Nephron (organoid): ENCODE measurements at regions not wholly inside any gene's neighbourhood (a gene's known extent, or its start where the extent isn't known, plus 50 kb on each side); places are given as distances from the start of the nearest gene placed in this dataset.

Source experiments
- H3K27ac Mint-ChIP-seq, 3 experiments: 2 replicates each; pipeline ENCODE4 v1.8.0; 2020; ENCODE audit warnings: mixed read lengths in 3 of 3, mild to moderate bottlenecking in 2 of 3, moderate library complexity in 1 of 3
- H3K27me3 Mint-ChIP-seq: 2 replicates; pipeline ENCODE4 v1.8.0; 2021; ENCODE audit warnings: low read depth, mild to moderate bottlenecking, moderate library complexity, mixed read lengths
- H3K36me3 Mint-ChIP-seq: 2 replicates; pipeline ENCODE4 v1.8.0; 2020; ENCODE audit warnings: low read depth, mixed read lengths
- H3K4me1 Mint-ChIP-seq: 2 replicates; pipeline ENCODE4 v1.8.0; 2020; ENCODE audit warnings: mixed read lengths
- H3K4me3 Mint-ChIP-seq, 3 experiments: 2 replicates each; pipeline ENCODE4 v1.8.0; 2020; ENCODE audit warnings: mild to moderate bottlenecking in 3 of 3, mixed read lengths in 3 of 3, moderate library complexity in 2 of 3
- H3K9me3 Mint-ChIP-seq: 2 replicates; pipeline ENCODE4 v1.8.0; 2020; ENCODE audit warnings: mixed read lengths
- CTCF ChIP-seq, 3 experiments: fragments of 200-600 bp; sonication (generic); IDR thresholded peaks; one replicate each; pipeline ENCODE4 v1.5.0; 2021; ENCODE audit warnings: antibody characterized with exemption in 3 of 3; ENCODE audit not compliant: unreplicated experiment in 3 of 3

GRCh38 chr13:78852709-78853108 is 193.8 kb upstream of the OBI1 start:
- H3K27me3 Mint-ChIP-seq, result no peaks in the 10 kb centered on the region

DNA sequence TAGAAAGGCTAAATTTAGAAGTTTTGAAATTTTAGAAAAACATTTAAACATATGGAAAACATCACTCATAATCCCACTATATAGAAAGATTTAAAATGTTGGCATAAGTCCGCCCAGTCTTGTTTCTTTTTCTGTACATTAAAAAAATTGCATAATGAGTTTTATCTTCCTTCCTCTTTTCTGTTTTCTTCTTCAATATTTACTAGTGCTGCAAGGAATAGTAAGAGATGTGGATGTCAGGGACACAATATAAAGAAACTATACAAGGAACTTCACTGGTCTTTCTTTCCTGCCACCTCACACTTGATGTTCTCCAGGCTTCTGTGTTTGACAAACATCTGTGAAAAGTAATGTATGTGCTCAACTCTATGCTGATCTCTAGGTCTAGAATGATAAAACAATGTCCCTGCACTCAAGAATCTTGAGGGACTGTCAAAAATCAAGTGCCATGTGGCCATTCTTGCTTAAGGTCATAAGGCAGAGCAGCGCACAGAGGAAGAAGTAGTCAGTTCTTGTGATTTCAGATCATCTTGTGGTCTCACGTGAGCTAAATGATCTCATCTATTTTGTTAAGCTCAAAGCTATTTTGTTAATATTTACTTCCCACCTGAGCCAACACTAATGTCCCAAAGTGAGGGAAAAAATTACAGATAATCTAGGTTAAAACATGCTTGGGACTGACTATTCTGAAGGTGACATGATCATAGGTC is 186.9 kb upstream of the OBI1 start:
- H3K4me3 Mint-ChIP-seq, result no peak overlapping the region
- TF ChIP-seq CTCF (IDR thresholded peaks at IDR 0.05; ENCODE audit: unreplicated experiment in 3 of 3), result no peak
- no peak overlapping the region for H3K27ac Mint-ChIP-seq
- no peaks in the 10 kb centered on the region for H3K27me3 Mint-ChIP-seq
- H3K36me3 Mint-ChIP-seq, result no peaks in the 10 kb centered on the region
- H3K9me3 Mint-ChIP-seq, result no peaks in the 10 kb centered on the region
- H3K4me1 Mint-ChIP-seq, result no peaks in the 10 kb centered on the region

More at GRCh38 chr13:78852709-78853108, 193.8 kb upstream of the OBI1 start:
- Mint-ChIP-seq H3K27ac (no peak overlapping the region), H3K9me3 (peaks cover 12% of the 10 kb centered on the region), H3K4me1 (no peaks in the 10 kb centered on the region), H3K36me3 (peaks cover 3% of the 10 kb centered on the region), H3K4me3 (no peak overlapping the region)
- TF ChIP-seq CTCF (IDR thresholded peaks at IDR 0.05; ENCODE audit: unreplicated experiment in 3 of 3), result no peak

- no peaks in the 10 kb centered on the region for H3K27me3 Mint-ChIP-seq
- TF ChIP-seq CTCF (IDR thresholded peaks at IDR 0.05; ENCODE audit: unreplicated experiment in 3 of 3), result no peak
- no peak overlapping the region for H3K27ac Mint-ChIP-seq
- H3K9me3 Mint-ChIP-seq, result no peaks in the 10 kb centered on the region
- H3K36me3 Mint-ChIP-seq, result no peaks in the 10 kb centered on the region
- H3K4me3 Mint-ChIP-seq, result no peak overlapping the region
- no peaks in the 10 kb centered on the region for H3K4me1 Mint-ChIP-seq
Observed at GRCh38 chr13:78844106-78844505, 185.2 kb upstream of the OBI1 start.

DNA sequence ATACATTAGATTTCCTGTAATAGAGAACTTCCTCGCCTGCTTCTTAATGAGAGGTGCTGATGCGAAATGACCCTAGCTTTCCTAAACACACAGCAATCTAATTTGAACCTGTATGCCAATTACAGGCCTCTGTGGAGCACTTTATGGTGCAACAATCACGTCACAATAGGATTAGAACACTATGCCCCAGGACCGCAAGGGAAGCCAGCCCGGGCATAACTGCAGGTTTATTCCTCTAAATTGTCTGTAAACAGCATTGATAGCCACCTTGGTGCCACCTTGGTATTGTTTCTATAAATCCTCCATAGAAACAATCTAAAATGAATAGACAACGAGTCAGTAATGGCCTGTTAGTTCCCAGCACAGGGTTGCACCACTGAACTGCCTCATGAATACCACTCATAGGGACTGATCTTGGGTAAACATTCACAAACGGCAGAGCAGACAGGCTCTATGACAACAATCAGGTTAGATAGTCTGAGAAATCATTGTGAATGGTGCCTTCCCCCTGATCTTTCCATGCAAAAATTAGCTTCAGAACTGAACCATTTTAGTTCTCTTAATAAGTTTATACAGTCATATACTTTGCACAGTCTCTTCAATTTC is 182.5 kb upstream of the OBI1 start:
- no peaks in the 10 kb centered on the region for H3K4me1 Mint-ChIP-seq
- H3K27ac Mint-ChIP-seq, result no peak overlapping the region
- H3K4me3 Mint-ChIP-seq, result no peak overlapping the region
- H3K27me3 Mint-ChIP-seq, result no peaks in the 10 kb centered on the region
- H3K36me3 Mint-ChIP-seq, result no peaks in the 10 kb centered on the region
- TF ChIP-seq CTCF (IDR thresholded peaks at IDR 0.05; ENCODE audit: unreplicated experiment in 3 of 3), result no peak
- no peaks in the 10 kb centered on the region for H3K9me3 Mint-ChIP-seq

GRCh38 chr13:78836238-78836784 is 177.4 kb upstream of the OBI1 start:
- no peak overlapping the region for H3K4me3 Mint-ChIP-seq
- no peaks in the 10 kb centered on the region for H3K9me3 Mint-ChIP-seq
- no peaks in the 10 kb centered on the region for H3K27me3 Mint-ChIP-seq
- no peak overlapping the region for H3K27ac Mint-ChIP-seq
- no peak for TF ChIP-seq CTCF (IDR thresholded peaks at IDR 0.05; ENCODE audit: unreplicated experiment in 3 of 3)
- H3K36me3 Mint-ChIP-seq, result no peaks in the 10 kb centered on the region
- H3K4me1 Mint-ChIP-seq, result no peaks in the 10 kb centered on the region
